ENCODE measurements at regions not wholly inside any gene's neighbourhood (a gene's known extent, or its start where the extent isn't known, plus 50 kb on each side); places are given as distances from the start of the nearest gene placed in this dataset.

DNA sequence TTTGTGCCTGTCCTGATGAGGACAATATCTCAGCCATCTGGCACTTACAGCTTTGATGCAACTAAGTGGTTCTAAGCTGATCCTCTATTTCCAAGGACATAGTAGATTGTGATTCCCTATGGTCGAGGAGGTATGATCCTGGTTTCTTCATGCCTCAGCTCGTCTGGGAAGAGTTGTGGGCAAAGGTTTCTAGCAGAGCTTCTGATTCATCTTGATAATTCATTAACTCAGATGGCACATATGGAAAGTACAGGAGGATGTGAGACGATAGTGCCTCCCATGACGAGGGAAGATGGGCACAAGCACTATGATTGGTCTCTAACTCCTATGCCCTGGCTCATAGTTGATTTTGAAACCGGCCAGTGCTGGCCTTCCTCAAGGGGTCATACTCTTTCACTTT is 334.2 kb upstream of the SEMA6D start:
- TF ChIP-seq POLR2AphosphoS5 (IDR thresholded peaks at IDR 0.05; ENCODE audit: low read depth, low read length) (no peak), CEBPB (IDR thresholded peaks at IDR 0.05; ENCODE audit: low read depth) (no peak), POLR2A (IDR thresholded peaks at IDR 0.05; ENCODE audit: borderline replicate concordance, extremely low read depth, insufficient read depth, insufficient read length) (no peak), EZH2 (IDR thresholded peaks at IDR 0.05) (no peak), RAD21 (IDR thresholded peaks at IDR 0.05; ENCODE audit: low read depth) (no peak)
- TF ChIP-seq, protein P1, sequence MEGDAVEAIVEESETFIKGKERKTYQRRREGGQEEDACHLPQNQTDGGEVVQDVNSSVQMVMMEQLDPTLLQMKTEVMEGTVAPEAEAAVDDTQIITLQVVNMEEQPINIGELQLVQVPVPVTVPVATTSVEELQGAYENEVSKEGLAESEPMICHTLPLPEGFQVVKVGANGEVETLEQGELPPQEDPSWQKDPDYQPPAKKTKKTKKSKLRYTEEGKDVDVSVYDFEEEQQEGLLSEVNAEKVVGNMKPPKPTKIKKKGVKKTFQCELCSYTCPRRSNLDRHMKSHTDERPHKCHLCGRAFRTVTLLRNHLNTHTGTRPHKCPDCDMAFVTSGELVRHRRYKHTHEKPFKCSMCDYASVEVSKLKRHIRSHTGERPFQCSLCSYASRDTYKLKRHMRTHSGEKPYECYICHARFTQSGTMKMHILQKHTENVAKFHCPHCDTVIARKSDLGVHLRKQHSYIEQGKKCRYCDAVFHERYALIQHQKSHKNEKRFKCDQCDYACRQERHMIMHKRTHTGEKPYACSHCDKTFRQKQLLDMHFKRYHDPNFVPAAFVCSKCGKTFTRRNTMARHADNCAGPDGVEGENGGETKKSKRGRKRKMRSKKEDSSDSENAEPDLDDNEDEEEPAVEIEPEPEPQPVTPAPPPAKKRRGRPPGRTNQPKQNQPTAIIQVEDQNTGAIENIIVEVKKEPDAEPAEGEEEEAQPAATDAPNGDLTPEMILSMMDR (IDR thresholded peaks at IDR 0.05 in 2 of 3, conservative IDR thresholded peaks at IDR 0.05 in 1 of 3; ENCODE audit: borderline replicate concordance in 1 of 3, insufficient read depth in 1 of 3, low read depth in 2 of 3, low read length in 2 of 3), result no peak
- TF ChIP-seq, protein P2, sequence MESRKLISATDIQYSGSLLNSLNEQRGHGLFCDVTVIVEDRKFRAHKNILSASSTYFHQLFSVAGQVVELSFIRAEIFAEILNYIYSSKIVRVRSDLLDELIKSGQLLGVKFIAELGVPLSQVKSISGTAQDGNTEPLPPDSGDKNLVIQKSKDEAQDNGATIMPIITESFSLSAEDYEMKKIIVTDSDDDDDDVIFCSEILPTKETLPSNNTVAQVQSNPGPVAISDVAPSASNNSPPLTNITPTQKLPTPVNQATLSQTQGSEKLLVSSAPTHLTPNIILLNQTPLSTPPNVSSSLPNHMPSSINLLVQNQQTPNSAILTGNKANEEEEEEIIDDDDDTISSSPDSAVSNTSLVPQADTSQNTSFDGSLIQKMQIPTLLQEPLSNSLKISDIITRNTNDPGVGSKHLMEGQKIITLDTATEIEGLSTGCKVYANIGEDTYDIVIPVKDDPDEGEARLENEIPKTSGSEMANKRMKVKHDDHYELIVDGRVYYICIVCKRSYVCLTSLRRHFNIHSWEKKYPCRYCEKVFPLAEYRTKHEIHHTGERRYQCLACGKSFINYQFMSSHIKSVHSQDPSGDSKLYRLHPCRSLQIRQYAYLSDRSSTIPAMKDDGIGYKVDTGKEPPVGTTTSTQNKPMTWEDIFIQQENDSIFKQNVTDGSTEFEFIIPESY (IDR thresholded peaks at IDR 0.05; ENCODE audit: extremely low read depth, insufficient replicate concordance, low read length), result no peak
- TF ChIP-seq, protein P3, sequence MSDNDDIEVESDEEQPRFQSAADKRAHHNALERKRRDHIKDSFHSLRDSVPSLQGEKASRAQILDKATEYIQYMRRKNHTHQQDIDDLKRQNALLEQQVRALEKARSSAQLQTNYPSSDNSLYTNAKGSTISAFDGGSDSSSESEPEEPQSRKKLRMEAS (IDR thresholded peaks at IDR 0.05), result no peak
- TF ChIP-seq, protein P4, sequence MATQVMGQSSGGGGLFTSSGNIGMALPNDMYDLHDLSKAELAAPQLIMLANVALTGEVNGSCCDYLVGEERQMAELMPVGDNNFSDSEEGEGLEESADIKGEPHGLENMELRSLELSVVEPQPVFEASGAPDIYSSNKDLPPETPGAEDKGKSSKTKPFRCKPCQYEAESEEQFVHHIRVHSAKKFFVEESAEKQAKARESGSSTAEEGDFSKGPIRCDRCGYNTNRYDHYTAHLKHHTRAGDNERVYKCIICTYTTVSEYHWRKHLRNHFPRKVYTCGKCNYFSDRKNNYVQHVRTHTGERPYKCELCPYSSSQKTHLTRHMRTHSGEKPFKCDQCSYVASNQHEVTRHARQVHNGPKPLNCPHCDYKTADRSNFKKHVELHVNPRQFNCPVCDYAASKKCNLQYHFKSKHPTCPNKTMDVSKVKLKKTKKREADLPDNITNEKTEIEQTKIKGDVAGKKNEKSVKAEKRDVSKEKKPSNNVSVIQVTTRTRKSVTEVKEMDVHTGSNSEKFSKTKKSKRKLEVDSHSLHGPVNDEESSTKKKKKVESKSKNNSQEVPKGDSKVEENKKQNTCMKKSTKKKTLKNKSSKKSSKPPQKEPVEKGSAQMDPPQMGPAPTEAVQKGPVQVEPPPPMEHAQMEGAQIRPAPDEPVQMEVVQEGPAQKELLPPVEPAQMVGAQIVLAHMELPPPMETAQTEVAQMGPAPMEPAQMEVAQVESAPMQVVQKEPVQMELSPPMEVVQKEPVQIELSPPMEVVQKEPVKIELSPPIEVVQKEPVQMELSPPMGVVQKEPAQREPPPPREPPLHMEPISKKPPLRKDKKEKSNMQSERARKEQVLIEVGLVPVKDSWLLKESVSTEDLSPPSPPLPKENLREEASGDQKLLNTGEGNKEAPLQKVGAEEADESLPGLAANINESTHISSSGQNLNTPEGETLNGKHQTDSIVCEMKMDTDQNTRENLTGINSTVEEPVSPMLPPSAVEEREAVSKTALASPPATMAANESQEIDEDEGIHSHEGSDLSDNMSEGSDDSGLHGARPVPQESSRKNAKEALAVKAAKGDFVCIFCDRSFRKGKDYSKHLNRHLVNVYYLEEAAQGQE (IDR thresholded peaks at IDR 0.05; ENCODE audit: low read depth), result no peak

All from HCT116 (cell line).